ENCODE measurements at regions not wholly inside any gene's neighbourhood (a gene's known extent, or its start where the extent isn't known, plus 50 kb on each side); places are given as distances from the start of the nearest gene placed in this dataset.

DNA sequence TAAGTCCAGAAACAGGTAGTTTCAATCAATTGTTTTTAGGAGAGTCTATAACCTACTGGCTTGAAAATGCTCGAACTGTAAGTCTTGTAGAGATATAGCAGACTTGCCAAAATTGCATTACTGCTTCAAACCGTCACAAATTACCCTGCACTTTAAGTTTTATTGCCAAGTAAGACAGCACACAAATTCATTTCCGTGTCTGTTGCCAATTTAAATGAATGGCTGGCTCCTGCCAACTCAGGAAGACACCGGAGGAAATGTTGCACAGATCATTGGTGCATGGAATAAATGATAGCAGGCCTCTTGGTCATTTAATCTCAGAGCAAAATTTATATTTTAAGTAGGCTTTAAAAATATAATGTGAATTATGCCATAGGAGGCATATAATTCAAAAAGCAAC lies 438.1 kb downstream of the HACE1 start:
- TF ChIP-seq, protein P1, sequence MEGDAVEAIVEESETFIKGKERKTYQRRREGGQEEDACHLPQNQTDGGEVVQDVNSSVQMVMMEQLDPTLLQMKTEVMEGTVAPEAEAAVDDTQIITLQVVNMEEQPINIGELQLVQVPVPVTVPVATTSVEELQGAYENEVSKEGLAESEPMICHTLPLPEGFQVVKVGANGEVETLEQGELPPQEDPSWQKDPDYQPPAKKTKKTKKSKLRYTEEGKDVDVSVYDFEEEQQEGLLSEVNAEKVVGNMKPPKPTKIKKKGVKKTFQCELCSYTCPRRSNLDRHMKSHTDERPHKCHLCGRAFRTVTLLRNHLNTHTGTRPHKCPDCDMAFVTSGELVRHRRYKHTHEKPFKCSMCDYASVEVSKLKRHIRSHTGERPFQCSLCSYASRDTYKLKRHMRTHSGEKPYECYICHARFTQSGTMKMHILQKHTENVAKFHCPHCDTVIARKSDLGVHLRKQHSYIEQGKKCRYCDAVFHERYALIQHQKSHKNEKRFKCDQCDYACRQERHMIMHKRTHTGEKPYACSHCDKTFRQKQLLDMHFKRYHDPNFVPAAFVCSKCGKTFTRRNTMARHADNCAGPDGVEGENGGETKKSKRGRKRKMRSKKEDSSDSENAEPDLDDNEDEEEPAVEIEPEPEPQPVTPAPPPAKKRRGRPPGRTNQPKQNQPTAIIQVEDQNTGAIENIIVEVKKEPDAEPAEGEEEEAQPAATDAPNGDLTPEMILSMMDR (IDR thresholded peaks at IDR 0.05) = no peak
- no peak for TF ChIP-seq POLR2A (IDR thresholded peaks at IDR 0.05)
